WTC11 (cell line): ENCODE measurements at regions not wholly inside any gene's neighbourhood (a gene's known extent, or its start where the extent isn't known, plus 50 kb on each side); places are given as distances from the start of the nearest gene placed in this dataset.

Experiments used
- ATF1 ChIP-seq: sonication (generic); formaldehyde crosslinking; IDR thresholded peaks from 2 replicates; pipeline ENCODE4 v1.8.1; 2023; ENCODE audit warnings: mild to moderate bottlenecking, moderate library complexity, missing genetic modification reagents
- ATF3 ChIP-seq: sonication (generic); formaldehyde crosslinking; conservative IDR thresholded peaks from 2 replicates; pipeline ENCODE4 v1.8.1; 2022; ENCODE audit warnings: mild to moderate bottlenecking, missing genetic modification reagents
- CTCF ChIP-seq: fragments of 200-600 bp; IDR thresholded peaks from 2 replicates; pipeline ENCODE4 v1.8.0; 2022; ENCODE audit warnings: antibody characterized with exemption
- E2F5 ChIP-seq: sonication (generic); formaldehyde crosslinking; IDR thresholded peaks from 2 replicates; pipeline ENCODE4 v1.8.1; 2022; ENCODE audit warnings: mild to moderate bottlenecking, moderate library complexity, missing genetic modification reagents
- FOXJ3 ChIP-seq: sonication (generic); formaldehyde crosslinking; IDR thresholded peaks from 2 replicates; pipeline ENCODE4 v1.9.0; 2021; ENCODE audit warnings: missing genetic modification reagents, mild to moderate bottlenecking, borderline replicate concordance
- NR2C2 ChIP-seq: sonication (generic); formaldehyde crosslinking; IDR thresholded peaks from 2 replicates; pipeline ENCODE4 v1.8.0; 2022; ENCODE audit warnings: mild to moderate bottlenecking, missing genetic modification reagents
- SP1 ChIP-seq: sonication (generic); formaldehyde crosslinking; conservative IDR thresholded peaks from 2 replicates; pipeline ENCODE4 v1.8.1; 2022; ENCODE audit warnings: missing genetic modification reagents
- USF1 ChIP-seq: sonication (generic); formaldehyde crosslinking; IDR thresholded peaks from 2 replicates; pipeline ENCODE4 v1.8.0; 2022; ENCODE audit warnings: mild to moderate bottlenecking, missing genetic modification reagents
- USF2 ChIP-seq: sonication (generic); formaldehyde crosslinking; IDR thresholded peaks from 2 replicates; pipeline ENCODE4 v1.8.1; 2023; ENCODE audit warnings: mild to moderate bottlenecking, missing genetic modification reagents, moderate library complexity
- ZNF121 ChIP-seq: sonication (generic); formaldehyde crosslinking; IDR thresholded peaks from 2 replicates; pipeline ENCODE4 v1.8.0; 2023; ENCODE audit warnings: missing genetic modification reagents

- TF ChIP-seq CTCF (no peak), E2F5 (CRISPR knock-in tag) (no peak), USF2 (CRISPR knock-in tag) (no peak), SP1 (no peak), NR2C2 (CRISPR knock-in tag) (no peak), ATF1 (CRISPR knock-in tag) (no peak), USF1 (CRISPR knock-in tag) (no peak), FOXJ3 (CRISPR knock-in tag) (no peak), ZNF121 (CRISPR knock-in tag) (no peak), ATF3 (no peak)
These were observed 445.3 kb downstream of the RPS24 start for GRCh38 chr10:78478919-78479318.
